ENCODE measurements at regions not wholly inside any gene's neighbourhood (a gene's known extent, or its start where the extent isn't known, plus 50 kb on each side); places are given as distances from the start of the nearest gene placed in this dataset.
A peak's percentile ranks its signal among the peaks of the same experiment; 100 is the strongest.

DNA sequence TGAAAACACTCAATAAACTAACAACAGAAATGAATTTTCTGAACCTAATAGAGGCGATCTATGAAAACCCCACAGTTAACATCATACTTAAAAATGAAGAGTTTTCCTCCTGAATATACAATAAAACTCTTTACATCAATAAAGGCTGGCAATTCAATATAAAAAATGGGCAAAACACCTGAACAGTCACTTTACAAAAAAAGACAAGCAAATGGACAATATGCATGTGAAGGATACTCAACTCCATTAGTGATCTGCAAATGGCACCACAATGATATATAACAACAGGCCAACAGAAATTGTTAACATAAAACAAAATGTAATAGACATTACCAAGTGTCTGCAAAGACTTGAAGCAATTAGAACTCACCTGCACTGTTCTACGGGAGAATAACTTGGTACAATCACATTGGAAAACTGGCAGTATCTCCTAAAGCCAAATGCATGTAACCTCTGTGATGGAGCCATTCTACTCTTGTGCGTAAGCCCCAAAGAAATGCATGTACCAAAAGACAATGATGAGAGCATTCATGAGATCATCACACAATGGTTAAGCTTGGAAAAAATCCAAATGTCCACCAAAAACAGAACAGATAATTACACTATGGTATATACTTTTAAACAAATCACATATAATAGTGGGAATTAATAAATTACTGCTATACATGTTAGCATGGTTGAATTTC is 433.4 kb upstream of the MAF start:
- no peak for DNase-seq

DNA sequence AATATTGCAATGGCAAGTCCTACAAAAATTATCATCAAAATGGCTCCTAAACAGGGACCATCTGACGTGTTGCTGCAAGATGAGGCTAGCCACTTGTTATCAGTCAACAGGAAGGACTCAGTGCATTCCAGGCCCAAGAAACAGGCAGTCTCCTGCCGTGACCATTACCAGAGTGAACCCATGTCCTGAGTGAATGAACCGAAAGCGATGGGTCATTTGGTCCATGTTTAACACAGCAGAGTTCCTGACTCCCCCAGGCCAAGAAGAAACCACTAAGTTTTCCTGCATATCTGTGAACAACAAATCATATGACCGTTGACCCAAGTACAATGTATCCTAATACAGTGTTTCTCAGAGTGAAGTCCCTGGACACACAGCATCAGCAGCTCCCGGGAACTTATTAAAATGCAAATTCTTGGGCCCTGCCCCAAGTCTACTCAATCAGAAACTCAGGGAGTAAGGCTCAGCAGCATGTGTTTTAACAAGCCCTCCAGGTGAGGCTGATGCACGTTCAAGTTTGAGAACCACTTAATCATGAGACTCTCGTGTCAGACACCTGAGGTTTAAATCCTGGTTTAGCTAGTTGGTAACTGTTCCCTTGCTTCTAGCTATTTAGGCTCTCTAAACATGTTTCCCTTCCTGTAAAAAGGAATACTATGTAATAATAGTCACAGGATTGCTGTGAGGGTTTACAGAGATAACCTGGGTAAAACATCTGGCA is 429.4 kb upstream of the MAF start:
- DNase-seq, result no peak

GRCh38 chr16:80029381-80029630 is 428.8 kb upstream of the MAF start:
- DNase-seq, result no peak

GRCh38 chr16:80028581-80029380 is 428.2 kb upstream of the MAF start:
- no peak for DNase-seq

GRCh38 chr16:80027007-80027965 is 426.7 kb upstream of the MAF start:
- DNase-seq, result no peak

DNA sequence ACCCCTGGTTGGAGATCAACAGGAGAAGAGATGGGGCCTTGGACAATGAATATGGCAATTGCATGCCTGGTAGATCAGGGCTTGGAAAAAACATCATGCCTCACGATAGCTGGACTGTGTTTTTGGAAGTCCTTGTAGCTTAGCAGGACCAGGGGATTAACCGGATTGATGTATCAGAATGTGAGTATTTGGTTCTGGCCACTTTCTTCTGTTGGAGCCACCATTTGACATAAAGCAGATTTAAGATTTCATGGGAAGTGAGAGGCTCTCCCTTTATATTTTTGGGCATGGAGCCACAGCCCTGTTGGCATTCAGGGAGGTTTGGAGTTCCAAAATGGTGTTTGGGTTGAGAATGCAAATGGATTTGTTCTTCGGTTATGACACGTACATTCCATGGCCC is 424.7 kb upstream of the MAF start:
- DNase-seq, result no peak

DNA sequence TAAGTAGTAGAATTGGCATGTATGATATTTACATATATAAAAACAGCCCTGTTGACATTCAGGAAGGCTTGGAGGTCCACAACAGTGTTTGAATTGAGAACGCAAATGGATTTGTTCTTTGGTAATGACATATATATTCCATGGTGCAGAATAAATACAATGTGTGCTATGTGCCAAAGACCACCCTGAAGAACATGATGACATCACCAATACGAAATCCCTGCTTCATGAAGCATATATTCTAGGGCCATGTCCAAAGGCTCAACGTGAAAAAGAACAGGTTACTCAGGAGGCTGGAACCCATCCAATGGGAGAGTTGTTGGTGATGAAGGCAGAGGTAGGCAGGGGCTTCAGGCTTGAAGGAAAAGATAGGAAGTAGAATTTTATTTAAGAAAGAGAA is 423.9 kb upstream of the MAF start:
- DNase-seq, result no peak

DNA sequence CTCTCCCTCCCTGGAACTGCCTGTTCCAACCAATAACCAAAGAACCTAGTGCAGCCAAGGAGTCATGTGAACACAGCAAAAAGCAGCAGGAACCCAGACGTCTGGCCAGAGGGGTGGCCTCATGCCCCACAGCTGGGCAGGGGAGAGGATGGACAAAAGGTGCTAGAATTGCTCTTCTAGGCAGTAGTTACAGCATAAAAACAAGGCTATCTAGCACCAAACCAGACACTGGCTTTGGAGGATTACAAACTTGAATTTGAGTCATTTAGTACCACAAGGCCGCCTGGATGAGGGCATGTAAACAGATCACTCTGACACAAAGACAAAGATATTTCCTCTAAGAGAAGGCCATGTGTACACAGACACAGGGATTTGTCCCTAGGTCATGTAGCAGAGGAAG is 423.3 kb upstream of the MAF start:
- DNase-seq, result no peak

GRCh38 chr16:80019395-80019794 is 418.9 kb upstream of the MAF start:
- no peak for DNase-seq

- no peak for DNase-seq
These were observed 417.9 kb upstream of the MAF start for GRCh38 chr16:80018466-80018865.

DNA sequence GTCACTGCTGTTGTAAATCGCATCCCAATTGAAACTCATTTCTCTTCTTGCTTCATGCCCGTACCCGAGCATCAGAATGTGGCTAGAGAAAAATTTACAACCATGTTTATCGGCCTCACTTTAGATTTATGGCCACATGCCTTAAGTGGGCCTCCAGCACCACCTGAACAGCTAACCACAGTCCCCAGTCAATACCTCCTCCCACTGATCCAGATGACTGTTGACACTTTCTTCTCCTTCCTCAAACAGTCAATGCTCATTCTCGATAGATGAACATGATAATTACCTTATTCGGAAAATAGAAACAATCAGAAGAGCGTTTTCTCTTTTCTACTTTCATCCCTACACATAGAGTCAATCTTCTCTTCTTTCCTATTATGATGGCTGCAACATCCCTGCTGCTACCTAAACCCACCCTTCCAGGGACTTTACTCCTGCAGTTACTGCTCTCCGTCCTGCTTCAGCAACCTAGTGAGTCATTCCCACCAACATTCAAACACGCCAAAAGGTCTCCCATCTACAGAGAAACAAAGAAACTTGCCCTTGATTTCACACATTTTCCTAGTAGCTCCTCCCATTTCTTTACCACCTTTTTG is 416.3 kb upstream of the MAF start:
- no peak for DNase-seq

GRCh38 chr16:80015566-80015965 is 415.0 kb upstream of the MAF start:
- DNase-seq, result no peak

DNA sequence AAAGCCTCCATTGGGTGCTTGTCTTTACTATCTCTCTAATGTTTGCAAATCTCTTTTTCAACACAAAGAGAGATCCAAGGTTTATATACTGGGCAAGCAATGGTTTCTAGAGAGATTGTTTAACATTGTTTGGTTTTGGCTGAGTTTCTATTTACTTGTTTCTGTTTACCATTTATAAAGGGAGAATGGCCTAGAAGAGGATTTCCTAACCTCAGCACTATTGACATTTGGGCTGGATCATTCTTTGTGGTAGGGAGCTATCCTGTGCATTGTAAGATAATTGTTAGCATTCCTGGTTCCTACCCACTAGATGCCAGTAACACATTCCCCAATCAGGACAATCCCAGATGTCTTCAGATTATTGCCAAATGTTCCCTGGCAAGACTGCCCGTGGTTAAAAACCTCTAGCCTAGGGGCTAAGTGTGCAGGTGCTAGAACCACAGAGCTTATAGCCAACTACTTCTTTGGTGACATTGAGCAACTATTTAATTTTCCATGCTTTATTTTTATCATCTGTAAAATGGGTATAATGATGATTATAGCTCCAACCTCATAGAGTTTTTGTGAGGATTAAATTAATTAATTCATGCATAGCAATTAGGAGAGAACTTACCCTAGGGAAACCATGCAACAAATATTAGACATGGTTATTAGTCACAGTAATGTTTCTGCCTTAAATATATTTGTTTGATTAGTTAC is 413.9 kb upstream of the MAF start:
- peak in 1 of 2 experiments; percentile 1 for DNase-seq

DNA sequence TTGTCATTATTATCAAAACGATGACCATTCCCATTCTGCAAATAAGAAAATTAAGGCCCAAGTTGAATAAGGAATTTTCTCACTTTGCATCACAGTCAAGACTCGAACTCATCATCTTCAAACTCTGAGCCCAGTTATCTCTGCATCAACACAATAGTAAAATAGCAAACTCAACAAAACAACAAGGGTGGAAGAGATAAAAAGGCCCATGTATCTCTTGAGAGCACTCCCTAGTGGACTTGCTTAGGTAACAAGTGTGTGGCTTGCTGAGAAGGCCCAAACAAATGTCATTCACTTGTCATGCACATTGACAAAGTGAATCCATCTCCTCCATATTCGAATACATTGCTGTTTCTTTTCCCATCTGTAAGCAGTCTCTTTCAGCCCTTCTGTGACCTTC is 412.0 kb upstream of the MAF start:
- DNase-seq, result no peak

GRCh38 chr16:80009971-80010659 is 409.6 kb upstream of the MAF start:
- no peak for DNase-seq

GRCh38 chr16:80008857-80009256 is 408.3 kb upstream of the MAF start:
- no peak for DNase-seq

DNA sequence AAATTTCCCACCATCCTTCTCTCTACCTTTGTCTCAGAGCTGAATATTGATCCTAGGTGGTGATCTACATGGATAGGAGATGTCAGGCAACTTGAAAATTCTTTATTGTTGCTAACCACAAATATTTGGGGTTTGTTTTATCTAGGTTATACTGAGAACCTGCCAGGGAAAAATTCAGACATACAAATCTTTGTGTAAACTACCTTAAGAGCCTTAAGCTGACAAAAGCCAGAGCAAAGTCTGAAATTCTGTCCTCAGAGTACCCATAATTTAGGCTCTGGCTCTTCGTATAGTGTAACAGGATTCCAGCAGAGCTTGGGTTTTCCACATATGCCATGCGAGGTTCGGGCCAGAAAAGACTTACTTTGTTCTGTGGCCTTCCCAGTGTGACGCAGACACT is 406.7 kb upstream of the MAF start:
- no peak for DNase-seq

GRCh38 chr16:80006241-80007215 is 406.0 kb upstream of the MAF start:
- no peak for DNase-seq

DNA sequence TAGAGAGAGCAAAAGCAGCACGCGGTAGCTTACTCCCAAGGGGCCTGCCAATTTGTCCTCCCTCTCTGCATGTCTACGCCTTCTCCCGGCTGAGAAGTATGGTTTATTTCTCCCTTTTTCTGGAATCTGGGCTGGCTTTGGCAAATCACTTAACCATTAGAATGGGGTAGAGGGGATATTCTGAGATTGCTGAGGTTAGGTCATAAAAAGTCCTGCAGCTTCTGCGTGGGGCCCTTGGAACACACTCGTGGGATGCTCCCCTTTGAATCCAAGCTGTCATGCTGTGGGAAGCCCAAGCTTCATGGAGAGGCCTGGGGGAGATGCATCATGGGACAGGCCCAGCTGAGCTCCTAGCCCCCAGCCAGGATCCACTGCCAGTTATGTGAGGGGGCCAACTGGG is 403.6 kb upstream of the MAF start:
- no peak for DNase-seq

DNA sequence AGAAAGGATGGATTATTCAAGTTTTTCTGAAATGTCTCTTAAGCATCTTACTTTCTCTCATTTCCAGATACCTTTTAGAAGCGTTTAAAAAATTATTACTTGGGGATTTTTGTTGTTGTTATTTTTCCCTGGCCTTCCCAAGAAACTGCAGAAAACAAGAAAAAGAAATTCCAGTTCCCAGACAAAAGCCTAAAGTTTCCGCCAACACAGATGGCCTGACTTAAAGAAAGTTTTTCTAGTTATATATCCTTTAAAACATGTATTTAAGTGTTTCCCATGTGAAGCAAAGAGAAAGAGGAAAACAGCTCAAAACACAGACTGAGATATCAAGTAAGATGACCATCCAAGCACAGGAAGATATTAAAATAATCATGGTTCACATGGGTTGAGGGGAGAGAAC is 401.7 kb upstream of the MAF start:
- DNase-seq, result no peak

All from NCI-H2081 (cell line).